ENCODE measurements at regions not wholly inside any gene's neighbourhood (a gene's known extent, or its start where the extent isn't known, plus 50 kb on each side); places are given as distances from the start of the nearest gene placed in this dataset.

GRCh38 chr14:53237488-53237887 lies 84.4 kb upstream of the DDHD1 start:
- no peaks in the 10 kb centered on the region for H3K27me3 ChIP-seq (ENCODE audit: control insufficient read depth, extremely low read depth, insufficient read depth, low read length)
- H3K9me1 ChIP-seq (ENCODE audit: control insufficient read depth, extremely low read depth, insufficient read depth, low read length) = no peaks in the 10 kb centered on the region
- no peaks in the 10 kb centered on the region for H3K36me3 ChIP-seq (ENCODE audit: control insufficient read depth in 2 of 2, extremely low read depth in 1 of 2, insufficient read depth in 2 of 2, low read length in 2 of 2)
- H3K27ac ChIP-seq (ENCODE audit: control insufficient read depth, insufficient read depth, low read length) = no peak overlapping the region
- DNase-seq (ENCODE audit: low read depth, low spot score) (no peak), FAIRE-seq (no peak)
- H3K4me1 ChIP-seq (ENCODE audit: control insufficient read depth, extremely low read depth, insufficient read depth, low read length) = no peaks in the 10 kb centered on the region
- no peak overlapping the region for H2AFZ ChIP-seq (ENCODE audit: control insufficient read depth, low read length)
- no peaks in the 10 kb centered on the region for H3K9me3 ChIP-seq (ENCODE audit: control insufficient read depth, low read depth, low read length)
- dilution Hi-C loops (cut with MboI; ENCODE audit: extremely low pct_ligation_motif_present, low sequenced_read_pairs) = no loop called here
- no peaks in the 10 kb centered on the region for H4K20me1 ChIP-seq (ENCODE audit: control insufficient read depth, extremely low read depth, insufficient read depth, low read length)
- TF ChIP-seq, protein P1, sequence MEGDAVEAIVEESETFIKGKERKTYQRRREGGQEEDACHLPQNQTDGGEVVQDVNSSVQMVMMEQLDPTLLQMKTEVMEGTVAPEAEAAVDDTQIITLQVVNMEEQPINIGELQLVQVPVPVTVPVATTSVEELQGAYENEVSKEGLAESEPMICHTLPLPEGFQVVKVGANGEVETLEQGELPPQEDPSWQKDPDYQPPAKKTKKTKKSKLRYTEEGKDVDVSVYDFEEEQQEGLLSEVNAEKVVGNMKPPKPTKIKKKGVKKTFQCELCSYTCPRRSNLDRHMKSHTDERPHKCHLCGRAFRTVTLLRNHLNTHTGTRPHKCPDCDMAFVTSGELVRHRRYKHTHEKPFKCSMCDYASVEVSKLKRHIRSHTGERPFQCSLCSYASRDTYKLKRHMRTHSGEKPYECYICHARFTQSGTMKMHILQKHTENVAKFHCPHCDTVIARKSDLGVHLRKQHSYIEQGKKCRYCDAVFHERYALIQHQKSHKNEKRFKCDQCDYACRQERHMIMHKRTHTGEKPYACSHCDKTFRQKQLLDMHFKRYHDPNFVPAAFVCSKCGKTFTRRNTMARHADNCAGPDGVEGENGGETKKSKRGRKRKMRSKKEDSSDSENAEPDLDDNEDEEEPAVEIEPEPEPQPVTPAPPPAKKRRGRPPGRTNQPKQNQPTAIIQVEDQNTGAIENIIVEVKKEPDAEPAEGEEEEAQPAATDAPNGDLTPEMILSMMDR (optimal IDR thresholded peaks at IDR 0.05 in 1 of 3, IDR thresholded peaks at IDR 0.05 in 1 of 3, conservative IDR thresholded peaks at IDR 0.05 in 1 of 3; ENCODE audit: extremely low read depth in 1 of 3, insufficient read depth in 2 of 3, low read length in 3 of 3) = no peak
- no peak overlapping the region for H3K4me2 ChIP-seq (ENCODE audit: control insufficient read depth, extremely low read depth, insufficient read depth, low read depth, low read length)
- H3K4me3 ChIP-seq (ENCODE audit: control insufficient read depth in 2 of 3, extremely low read depth in 1 of 3, insufficient read depth in 2 of 3, low read depth in 1 of 3, low read length in 3 of 3) = no peak overlapping the region
- H3K9ac ChIP-seq (ENCODE audit: control insufficient read depth, extremely low read depth, insufficient read depth, low read length) = no peak overlapping the region
- H3K79me2 ChIP-seq (ENCODE audit: control insufficient read depth, insufficient read depth, low read length) = no peaks in the 10 kb centered on the region

DNA sequence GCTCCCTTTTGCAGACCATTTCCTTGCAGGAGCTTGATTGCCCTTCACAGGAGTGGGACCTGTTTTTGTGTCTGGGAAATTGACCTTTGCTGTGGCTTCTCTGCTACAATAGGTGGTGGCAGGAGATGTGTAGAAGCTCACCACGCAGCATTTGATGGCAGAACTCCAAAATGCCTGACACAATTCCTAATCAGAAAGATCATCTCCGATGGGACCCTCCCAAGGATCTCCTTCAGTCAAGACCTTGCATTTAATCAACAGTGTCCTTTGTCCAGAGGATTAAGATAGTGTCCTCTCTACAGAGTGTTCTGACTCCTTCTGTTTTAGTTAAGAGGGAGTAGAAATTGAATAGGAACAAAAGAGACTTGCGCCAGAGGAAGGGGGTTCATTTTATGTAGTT lies 83.6 kb upstream of the DDHD1 start:
- no peak overlapping the region for H3K4me3 ChIP-seq (ENCODE audit: control insufficient read depth in 2 of 3, extremely low read depth in 1 of 3, insufficient read depth in 2 of 3, low read depth in 1 of 3, low read length in 3 of 3)
- H3K4me2 ChIP-seq (ENCODE audit: control insufficient read depth, extremely low read depth, insufficient read depth, low read depth, low read length) = no peak overlapping the region
- H3K9ac ChIP-seq (ENCODE audit: control insufficient read depth, extremely low read depth, insufficient read depth, low read length) = no peak overlapping the region
- H3K4me1 ChIP-seq (ENCODE audit: control insufficient read depth, extremely low read depth, insufficient read depth, low read length) = no peaks in the 10 kb centered on the region
- H3K27me3 ChIP-seq (ENCODE audit: control insufficient read depth, extremely low read depth, insufficient read depth, low read length) = no peaks in the 10 kb centered on the region
- FAIRE-seq (no peak), DNase-seq (ENCODE audit: low read depth, low spot score) (no peak)
- H3K27ac ChIP-seq (ENCODE audit: control insufficient read depth, insufficient read depth, low read length) = no peak overlapping the region
- no peaks in the 10 kb centered on the region for H3K36me3 ChIP-seq (ENCODE audit: control insufficient read depth in 2 of 2, extremely low read depth in 1 of 2, insufficient read depth in 2 of 2, low read length in 2 of 2)
- dilution Hi-C loops (cut with MboI; ENCODE audit: extremely low pct_ligation_motif_present, low sequenced_read_pairs) = no loop called here
- no peaks in the 10 kb centered on the region for H3K9me1 ChIP-seq (ENCODE audit: control insufficient read depth, extremely low read depth, insufficient read depth, low read length)
- no peaks in the 10 kb centered on the region for H3K79me2 ChIP-seq (ENCODE audit: control insufficient read depth, insufficient read depth, low read length)
- no peaks in the 10 kb centered on the region for H4K20me1 ChIP-seq (ENCODE audit: control insufficient read depth, extremely low read depth, insufficient read depth, low read length)
- no peak overlapping the region for H2AFZ ChIP-seq (ENCODE audit: control insufficient read depth, low read length)
- TF ChIP-seq, protein P1 (optimal IDR thresholded peaks at IDR 0.05 in 1 of 3, IDR thresholded peaks at IDR 0.05 in 1 of 3, conservative IDR thresholded peaks at IDR 0.05 in 1 of 3; ENCODE audit: extremely low read depth in 1 of 3, insufficient read depth in 2 of 3, low read length in 3 of 3) = no peak
- TF ChIP-seq EZH2 (IDR thresholded peaks at IDR 0.05; ENCODE audit: low read length) = no peak
- H3K9me3 ChIP-seq (ENCODE audit: control insufficient read depth, low read depth, low read length) = no peaks in the 10 kb centered on the region

Measured in keratinocyte (primary cell).